NT2/D1 (cell line): ENCODE measurements at regions not wholly inside any gene's neighbourhood (a gene's known extent, or its start where the extent isn't known, plus 50 kb on each side); places are given as distances from the start of the nearest gene placed in this dataset.

Experiments
- DNase-seq: peaks from one replicate; pipeline ENCODE4 v3.0.0-alpha.2; 2011; ENCODE audit warnings: low read depth, low spot score
- H3K27me3 ChIP-seq: 2 replicates; pipeline ENCODE4 v1.6.0; 2011; ENCODE audit warnings: mild to moderate bottlenecking; ENCODE audit not compliant: insufficient read length, insufficient read depth
- H3K36me3 ChIP-seq: 2 replicates; pipeline ENCODE4 v1.6.1; 2011; ENCODE audit warnings: mild to moderate bottlenecking, low read length, mixed read lengths; ENCODE audit not compliant: insufficient read depth, insufficient read length
- H3K4me1 ChIP-seq: 2 replicates; pipeline ENCODE4 v1.5.1; 2011; ENCODE audit not compliant: insufficient read depth, insufficient read length
- H3K4me3 ChIP-seq: 2 replicates; pipeline ENCODE4 v1.5.1; 2011; ENCODE audit warnings: low read depth; ENCODE audit not compliant: insufficient read length
- H3K9ac ChIP-seq: 2 replicates; pipeline ENCODE4 v1.6.0; 2011; ENCODE audit warnings: low read depth; ENCODE audit not compliant: insufficient read length
- H3K9me3 ChIP-seq: 2 replicates; pipeline ENCODE4 v1.5.1; 2011; ENCODE audit warnings: mild to moderate bottlenecking, low read length; ENCODE audit not compliant: insufficient read depth
- SUZ12 ChIP-seq: IDR thresholded peaks from 2 replicates; pipeline ENCODE4 v1.6.1; 2011; ENCODE audit not compliant: insufficient read length, insufficient read depth; ENCODE audit errors: extremely low read depth
- YY1 ChIP-seq: IDR thresholded peaks from 2 replicates; pipeline ENCODE4 v1.6.1; 2011; ENCODE audit not compliant: insufficient read length, insufficient read depth
- ZNF274 ChIP-seq: IDR thresholded peaks from 2 replicates; pipeline ENCODE4 v1.6.1; 2011; ENCODE audit warnings: mild to moderate bottlenecking, low read depth, low read length

GRCh38 chr18:79597176-79597830, 82.3 kb upstream of the CTDP1 start:
- H3K9me3 ChIP-seq: no peaks in the 10 kb centered on the region
- H3K9ac ChIP-seq: no peak overlapping the region
- H3K27me3 ChIP-seq: no peaks in the 10 kb centered on the region
- DNase-seq: no peak
- TF ChIP-seq SUZ12 (no peak), ZNF274 (no peak), YY1 (no peak)
- peaks cover 10% of the 10 kb centered on the region for H3K4me1 ChIP-seq
- no peak overlapping the region for H3K4me3 ChIP-seq
- H3K36me3 ChIP-seq: no peaks in the 10 kb centered on the region

GRCh38 chr18:79597831-79598632, 81.6 kb upstream of the CTDP1 start:
- H3K4me3 ChIP-seq: no peak overlapping the region
- H3K4me1 ChIP-seq: peaks cover 10% of the 10 kb centered on the region
- no peaks in the 10 kb centered on the region for H3K27me3 ChIP-seq
- no peak overlapping the region for H3K9ac ChIP-seq
- TF ChIP-seq SUZ12 (no peak), YY1 (no peak), ZNF274 (no peak)
- no peaks in the 10 kb centered on the region for H3K36me3 ChIP-seq
- no peak for DNase-seq
- no peaks in the 10 kb centered on the region for H3K9me3 ChIP-seq

GRCh38 chr18:79598633-79599175, 80.9 kb upstream of the CTDP1 start:
- Histone ChIP-seq H3K9me3 (no peaks in the 10 kb centered on the region), H3K4me1 (peaks cover 10% of the 10 kb centered on the region), H3K9ac (no peak overlapping the region), H3K36me3 (no peaks in the 10 kb centered on the region), H3K27me3 (no peaks in the 10 kb centered on the region), H3K4me3 (no peak overlapping the region)
- DNase-seq: no peak
- no peak for TF ChIP-seq SUZ12
- TF ChIP-seq YY1: no peak
- no peak for TF ChIP-seq ZNF274

GRCh38 chr18:79599441-79599931, 80.1 kb upstream of the CTDP1 start:
- no peak for DNase-seq
- Histone ChIP-seq H3K27me3 (no peaks in the 10 kb centered on the region), H3K9ac (no peak overlapping the region), H3K4me3 (no peak overlapping the region), H3K4me1 (peaks cover 10% of the 10 kb centered on the region), H3K36me3 (no peaks in the 10 kb centered on the region), H3K9me3 (no peaks in the 10 kb centered on the region)
- TF ChIP-seq SUZ12 (no peak), ZNF274 (no peak), YY1 (no peak)

GRCh38 chr18:79600141-79600540, 79.5 kb upstream of the CTDP1 start:
- TF ChIP-seq ZNF274 (no peak), SUZ12 (no peak), YY1 (no peak)
- H3K4me3 ChIP-seq: no peak overlapping the region
- H3K9ac ChIP-seq: no peak overlapping the region
- H3K9me3 ChIP-seq: no peaks in the 10 kb centered on the region
- peaks cover 14% of the 10 kb centered on the region for H3K4me1 ChIP-seq
- H3K36me3 ChIP-seq: no peaks in the 10 kb centered on the region
- no peak for DNase-seq
- no peaks in the 10 kb centered on the region for H3K27me3 ChIP-seq

DNA sequence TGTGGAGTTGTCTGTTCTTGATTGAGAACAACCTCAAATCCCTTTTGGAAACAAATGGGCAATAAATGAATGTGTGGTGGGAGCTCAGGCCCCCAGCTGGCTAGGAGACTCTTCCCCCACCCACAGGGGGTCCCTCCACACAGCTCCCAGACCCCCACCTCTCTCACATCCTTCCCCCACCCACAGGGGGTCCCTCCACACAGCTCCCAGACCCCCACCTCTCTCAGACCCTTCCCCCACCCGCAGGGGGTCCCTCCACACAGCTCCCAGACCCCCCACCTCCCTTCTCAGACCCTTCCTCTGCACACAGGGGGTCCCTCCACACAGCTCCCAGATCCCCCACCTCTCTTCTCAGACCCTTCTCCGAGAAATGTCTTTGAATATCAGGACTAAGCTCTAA, 79.0 kb upstream of the CTDP1 start:
- TF ChIP-seq ZNF274 (no peak), SUZ12 (no peak), YY1 (no peak)
- H3K9ac ChIP-seq: no peak overlapping the region
- peaks cover 3% of the 10 kb centered on the region for H3K27me3 ChIP-seq
- no peak overlapping the region for H3K4me3 ChIP-seq
- peaks cover 14% of the 10 kb centered on the region for H3K4me1 ChIP-seq
- no peaks in the 10 kb centered on the region for H3K9me3 ChIP-seq
- no peak for DNase-seq
- H3K36me3 ChIP-seq: no peaks in the 10 kb centered on the region

- Histone ChIP-seq H3K36me3 (no peaks in the 10 kb centered on the region), H3K4me3 (no peak overlapping the region), H3K9me3 (no peaks in the 10 kb centered on the region), H3K27me3 (peaks cover 4% of the 10 kb centered on the region), H3K4me1 (peaks cover 14% of the 10 kb centered on the region), H3K9ac (no peak overlapping the region)
- TF ChIP-seq ZNF274: no peak
- TF ChIP-seq YY1: no peak
- TF ChIP-seq SUZ12: no peak
- DNase-seq: no peak
Measured at GRCh38 chr18:79601234-79601633, 78.4 kb upstream of the CTDP1 start.
